IPS-20b (cell line): ENCODE measurements at regions not wholly inside any gene's neighbourhood (a gene's known extent, or its start where the extent isn't known, plus 50 kb on each side); places are given as distances from the start of the nearest gene placed in this dataset.

ENCODE experiments used
- H3K27ac ChIP-seq: one replicate; pipeline ENCODE4 v1.5.1; 2013; ENCODE audit warnings: low read length
- H3K27me3 ChIP-seq: 2 replicates; pipeline ENCODE4 v1.6.1; 2013; ENCODE audit warnings: mild to moderate bottlenecking, low read length, inconsistent platforms; ENCODE audit not compliant: insufficient read depth
- H3K36me3 ChIP-seq: 2 replicates; pipeline ENCODE4 v1.6.1; 2013; ENCODE audit warnings: low read depth, mild to moderate bottlenecking, inconsistent platforms, low read length, moderate library complexity; ENCODE audit not compliant: insufficient read depth
- H3K4me1 ChIP-seq: 2 replicates; pipeline ENCODE4 v1.6.1; 2013; ENCODE audit warnings: mild to moderate bottlenecking, control low read depth, inconsistent platforms, low read length, moderate library complexity; ENCODE audit not compliant: insufficient read depth
- H3K4me3 ChIP-seq: 2 replicates; pipeline ENCODE4 v1.5.1; 2013; ENCODE audit warnings: mild to moderate bottlenecking, low read length, inconsistent platforms
- H3K9ac ChIP-seq: 2 replicates; pipeline ENCODE4 v1.6.1; 2013; ENCODE audit warnings: low read depth, mild to moderate bottlenecking, inconsistent platforms, low read length, moderate library complexity
- H3K9me3 ChIP-seq: 2 replicates; pipeline ENCODE4 v1.6.1; 2013; ENCODE audit warnings: mild to moderate bottlenecking, low read depth, low read length, inconsistent platforms; ENCODE audit not compliant: insufficient read depth

DNA sequence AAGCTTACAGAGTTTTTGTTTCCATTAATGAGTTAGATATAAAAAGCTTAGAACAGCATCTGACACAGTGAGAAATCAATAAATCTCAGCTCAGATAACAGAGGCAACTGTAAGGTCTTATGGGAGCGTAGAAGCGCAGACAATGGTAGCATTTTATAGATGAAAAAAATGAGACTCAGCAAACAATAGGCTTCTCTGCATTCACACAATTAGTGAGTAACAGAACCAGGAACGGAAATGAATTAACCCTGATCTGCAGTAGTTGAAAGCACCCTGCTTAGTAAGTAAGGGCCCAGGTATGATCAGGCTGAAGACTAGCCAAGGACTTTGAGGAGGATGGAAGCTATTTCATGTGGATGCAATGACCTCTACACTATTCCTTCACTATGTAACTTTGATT is 147.2 kb upstream of the EYA4 start:
- Histone ChIP-seq H3K36me3 (no peaks in the 10 kb centered on the region), H3K9me3 (no peaks in the 10 kb centered on the region), H3K4me3 (no peak overlapping the region), H3K9ac (no peak overlapping the region), H3K27me3 (no peaks in the 10 kb centered on the region), H3K4me1 (peaks cover 3% of the 10 kb centered on the region; the same call in 1 of the 2 replicates), H3K27ac (no peak overlapping the region)

DNA sequence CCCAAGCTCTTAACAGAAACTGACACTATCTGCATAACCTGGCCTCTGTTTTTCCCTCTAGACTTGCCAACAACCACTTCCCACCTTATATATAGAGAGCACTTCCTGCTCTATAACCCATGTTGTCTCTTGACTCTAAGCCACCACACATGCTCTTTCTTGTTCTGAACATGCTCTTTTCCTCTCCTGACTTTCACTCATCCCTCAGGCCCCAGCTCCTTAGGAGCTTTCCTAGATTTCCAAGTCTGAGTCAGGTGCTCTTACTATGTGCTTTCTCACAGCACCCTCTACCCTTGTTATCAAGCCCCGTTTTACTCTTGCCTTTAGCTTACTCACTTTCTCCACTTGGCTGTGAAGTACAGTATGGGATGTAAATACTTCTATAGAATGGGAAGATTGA is 143.9 kb upstream of the EYA4 start:
- no peak overlapping the region for H3K9ac ChIP-seq
- H3K4me1 ChIP-seq = peaks cover 13% of the 10 kb centered on the region; the same call in 1 of the 2 replicates
- H3K27me3 ChIP-seq = no peaks in the 10 kb centered on the region
- H3K36me3 ChIP-seq = no peaks in the 10 kb centered on the region
- H3K9me3 ChIP-seq = no peaks in the 10 kb centered on the region
- no peak overlapping the region for H3K4me3 ChIP-seq
- no peak overlapping the region for H3K27ac ChIP-seq

DNA sequence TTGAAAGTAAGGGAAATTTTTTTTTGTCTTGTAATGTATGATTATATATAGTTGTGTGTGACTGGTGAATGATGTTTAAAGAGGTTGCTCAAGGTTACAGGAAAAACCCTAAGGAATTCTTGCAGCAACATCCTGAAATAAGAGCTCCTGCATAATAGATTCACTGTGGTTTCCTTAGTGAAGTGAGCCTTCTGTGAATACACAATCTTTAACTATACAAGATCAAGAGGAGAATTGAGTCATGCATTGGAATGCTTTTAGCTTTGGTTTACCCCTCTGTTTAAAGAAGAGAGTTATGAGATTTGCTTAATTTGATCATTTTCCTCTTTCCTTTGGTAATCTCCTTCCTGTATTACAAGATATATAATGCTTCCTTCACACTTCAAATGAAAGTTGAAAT is 141.6 kb upstream of the EYA4 start:
- Histone ChIP-seq H3K4me1 (peaks cover 13% of the 10 kb centered on the region; the same call in 1 of the 2 replicates), H3K36me3 (no peaks in the 10 kb centered on the region), H3K9me3 (no peaks in the 10 kb centered on the region), H3K27ac (no peak overlapping the region), H3K9ac (no peak overlapping the region), H3K27me3 (no peaks in the 10 kb centered on the region), H3K4me3 (no peak overlapping the region)

DNA sequence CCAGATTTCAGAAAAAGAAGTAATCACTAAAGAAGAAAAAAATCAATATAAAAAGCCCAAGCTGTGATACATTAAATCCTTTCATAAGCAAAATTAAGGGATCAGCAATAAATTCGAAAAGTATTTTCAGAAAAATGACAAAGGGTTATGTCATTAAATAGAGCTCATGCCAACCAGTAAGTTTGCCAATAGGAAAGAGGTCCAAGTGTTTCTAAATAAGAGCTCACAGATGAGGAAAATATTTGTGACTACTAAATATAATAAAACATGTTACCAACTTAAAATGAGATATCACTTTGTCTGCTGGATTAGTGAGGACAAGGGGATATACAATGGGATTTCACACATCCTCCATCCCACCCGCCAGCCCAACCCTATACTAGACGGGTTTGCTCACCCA is 140.3 kb upstream of the EYA4 start:
- no peak overlapping the region for H3K27ac ChIP-seq
- no peaks in the 10 kb centered on the region for H3K27me3 ChIP-seq
- no peak overlapping the region for H3K9ac ChIP-seq
- H3K9me3 ChIP-seq = no peaks in the 10 kb centered on the region
- H3K36me3 ChIP-seq = no peaks in the 10 kb centered on the region
- H3K4me1 ChIP-seq = peaks cover 13% of the 10 kb centered on the region; the same call in 1 of the 2 replicates
- no peak overlapping the region for H3K4me3 ChIP-seq

DNA sequence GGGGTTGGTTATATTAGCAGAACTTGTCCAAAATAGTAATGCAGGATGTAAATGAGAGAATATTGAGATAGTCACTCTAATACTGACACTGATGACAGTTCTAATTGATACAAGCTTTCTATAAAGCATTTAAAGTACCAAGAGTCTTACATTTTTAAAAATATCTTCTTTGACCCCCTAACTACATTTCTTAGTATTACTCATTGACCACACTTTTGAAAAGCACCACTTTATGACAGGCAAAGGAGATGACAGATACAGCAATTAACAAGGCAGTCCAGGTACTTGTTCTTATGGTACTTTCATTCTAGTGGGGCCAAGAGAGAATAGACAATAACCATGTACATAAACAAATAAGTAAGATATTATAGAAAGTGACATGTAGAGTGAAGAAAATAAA is 139.4 kb upstream of the EYA4 start:
- Histone ChIP-seq H3K9me3 (no peaks in the 10 kb centered on the region), H3K4me3 (no peak overlapping the region), H3K27ac (no peak overlapping the region), H3K9ac (no peak overlapping the region), H3K27me3 (no peaks in the 10 kb centered on the region), H3K36me3 (no peaks in the 10 kb centered on the region), H3K4me1 (peaks cover 13% of the 10 kb centered on the region; the same call in 1 of the 2 replicates)

DNA sequence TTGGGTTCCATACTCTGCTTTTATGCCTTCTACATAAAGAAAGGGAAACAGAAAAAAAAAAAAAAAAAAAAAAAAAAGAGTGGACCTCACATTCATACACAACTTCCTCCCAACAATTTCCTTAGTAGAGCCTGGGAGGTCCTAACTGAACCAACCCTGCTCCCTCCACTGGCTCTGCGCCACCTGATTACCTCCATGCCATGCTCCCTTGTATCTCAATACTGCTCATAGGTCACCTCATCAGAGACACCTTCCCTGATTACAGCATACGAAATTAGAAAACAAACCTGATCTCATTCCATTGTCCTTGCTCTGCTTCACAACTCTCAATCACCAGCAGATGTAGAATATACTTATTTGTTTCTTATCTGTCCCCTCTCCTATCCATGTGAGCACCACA is 134.2 kb upstream of the EYA4 start:
- no peaks in the 10 kb centered on the region for H3K36me3 ChIP-seq
- H3K4me3 ChIP-seq = no peak overlapping the region
- H3K4me1 ChIP-seq = no peaks in the 10 kb centered on the region
- H3K27me3 ChIP-seq = no peaks in the 10 kb centered on the region
- H3K9me3 ChIP-seq = no peaks in the 10 kb centered on the region
- no peak overlapping the region for H3K27ac ChIP-seq
- no peak overlapping the region for H3K9ac ChIP-seq

DNA sequence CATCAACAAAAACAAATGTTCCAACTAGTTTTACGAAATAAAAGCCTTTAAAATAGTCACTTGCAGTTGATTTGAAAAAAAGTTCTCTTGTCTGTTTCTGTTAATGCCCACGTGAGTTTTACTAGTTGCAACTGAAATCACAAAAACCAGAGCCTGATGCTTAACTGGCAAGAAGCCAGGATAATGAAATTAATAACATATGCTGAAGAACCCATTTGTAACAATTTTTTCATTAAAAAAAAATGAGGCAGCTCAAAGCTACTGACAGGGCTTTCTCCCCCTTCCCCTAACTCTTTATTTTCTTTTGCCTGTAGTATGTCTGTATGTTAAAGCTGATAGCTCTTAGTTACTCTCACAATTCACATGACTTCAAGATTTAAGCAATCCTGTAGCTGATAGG is 132.7 kb upstream of the EYA4 start:
- H3K4me1 ChIP-seq = no peaks in the 10 kb centered on the region
- H3K4me3 ChIP-seq = no peak overlapping the region
- no peak overlapping the region for H3K9ac ChIP-seq
- no peaks in the 10 kb centered on the region for H3K27me3 ChIP-seq
- no peak overlapping the region for H3K27ac ChIP-seq
- H3K9me3 ChIP-seq = no peaks in the 10 kb centered on the region
- H3K36me3 ChIP-seq = no peaks in the 10 kb centered on the region

DNA sequence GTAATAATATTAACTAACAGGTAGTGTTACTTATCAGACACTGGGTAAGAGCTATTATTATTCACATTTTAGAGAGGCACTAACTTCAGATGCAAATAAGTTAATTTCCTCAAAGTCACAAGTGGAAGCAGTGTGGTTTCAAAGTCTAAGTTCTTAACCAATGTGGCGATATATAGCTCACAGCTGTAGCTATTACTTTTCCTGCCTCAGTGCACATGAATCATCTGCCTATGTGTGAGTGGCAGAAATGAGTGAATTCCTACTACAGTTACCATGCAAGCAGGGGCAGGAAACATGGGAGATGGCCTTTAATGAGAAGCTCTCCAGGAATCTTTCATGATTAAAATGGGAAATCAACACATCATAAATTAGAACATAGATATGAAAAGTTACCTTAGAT is 126.2 kb upstream of the EYA4 start:
- Histone ChIP-seq H3K27ac (no peak overlapping the region), H3K36me3 (no peaks in the 10 kb centered on the region), H3K9me3 (no peaks in the 10 kb centered on the region), H3K9ac (no peak overlapping the region), H3K27me3 (no peaks in the 10 kb centered on the region), H3K4me3 (no peak overlapping the region), H3K4me1 (no peaks in the 10 kb centered on the region)

DNA sequence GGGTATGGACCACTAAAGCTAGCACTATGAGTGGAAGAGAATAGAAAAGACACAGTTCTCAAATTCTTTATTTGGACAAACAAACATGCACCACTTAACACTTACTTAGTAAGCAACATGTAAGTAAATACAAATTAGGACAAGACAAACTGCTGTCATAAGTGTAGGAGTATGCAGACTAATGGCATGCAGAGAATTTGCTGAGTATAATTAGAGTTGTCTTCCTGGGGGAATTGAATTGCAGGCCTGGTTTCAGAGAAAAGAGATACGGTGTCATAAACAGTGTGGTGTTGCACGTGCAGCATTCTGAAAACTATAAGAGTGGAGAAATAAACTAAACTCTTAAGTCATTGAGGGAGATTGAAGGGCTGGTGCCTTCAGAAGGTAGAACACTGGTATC is 125.2 kb upstream of the EYA4 start:
- H3K27me3 ChIP-seq = no peaks in the 10 kb centered on the region
- H3K4me1 ChIP-seq = no peaks in the 10 kb centered on the region
- H3K4me3 ChIP-seq = no peak overlapping the region
- no peak overlapping the region for H3K9ac ChIP-seq
- no peaks in the 10 kb centered on the region for H3K9me3 ChIP-seq
- H3K27ac ChIP-seq = no peak overlapping the region
- H3K36me3 ChIP-seq = no peaks in the 10 kb centered on the region

DNA sequence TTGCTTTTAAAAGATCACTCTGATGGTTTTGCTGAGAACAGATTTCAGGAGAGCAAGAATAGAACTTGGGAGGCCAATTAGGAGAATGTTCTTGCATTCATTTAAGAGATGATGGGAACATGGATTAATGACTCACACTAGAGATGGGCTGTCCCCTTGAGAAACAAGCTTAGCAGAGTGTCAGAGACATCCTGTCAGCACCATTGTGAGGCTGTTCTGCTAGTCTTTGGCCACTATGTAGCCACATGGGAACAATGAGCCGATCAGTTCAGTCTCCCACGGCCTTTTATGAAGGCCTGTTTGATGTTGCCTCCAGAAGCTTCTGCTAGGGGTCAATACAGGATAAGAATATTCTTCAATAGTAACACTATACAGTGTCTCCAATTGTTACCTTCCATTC is 113.0 kb upstream of the EYA4 start:
- Histone ChIP-seq H3K9ac (no peak overlapping the region), H3K27me3 (no peaks in the 10 kb centered on the region), H3K36me3 (no peaks in the 10 kb centered on the region), H3K27ac (no peak overlapping the region), H3K4me3 (no peak overlapping the region), H3K9me3 (peaks cover 4% of the 10 kb centered on the region; the same call in 1 of the 2 replicates), H3K4me1 (no peaks in the 10 kb centered on the region)

DNA sequence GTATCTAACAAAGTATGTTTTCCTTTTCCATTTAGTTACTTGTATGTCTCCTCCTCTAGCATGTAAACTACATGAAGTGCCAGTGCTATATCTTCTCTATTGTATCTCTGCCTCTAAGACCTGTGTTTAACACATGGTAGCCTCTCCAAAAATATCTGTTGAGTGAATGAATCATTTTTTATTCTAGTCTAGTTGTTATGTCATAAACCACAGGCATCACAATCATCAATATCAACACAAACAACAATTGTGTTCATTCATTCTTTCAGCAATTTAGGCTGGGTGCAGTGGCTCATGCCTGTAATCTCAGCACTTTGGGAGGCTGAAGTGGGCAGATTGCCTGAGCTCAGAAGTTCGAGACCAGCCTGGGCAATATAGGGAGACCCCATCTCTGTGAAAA is 111.6 kb upstream of the EYA4 start:
- H3K27me3 ChIP-seq = no peaks in the 10 kb centered on the region
- H3K9ac ChIP-seq = no peak overlapping the region
- H3K36me3 ChIP-seq = no peaks in the 10 kb centered on the region
- H3K27ac ChIP-seq = no peak overlapping the region
- no peak overlapping the region for H3K4me3 ChIP-seq
- no peaks in the 10 kb centered on the region for H3K9me3 ChIP-seq
- no peaks in the 10 kb centered on the region for H3K4me1 ChIP-seq

DNA sequence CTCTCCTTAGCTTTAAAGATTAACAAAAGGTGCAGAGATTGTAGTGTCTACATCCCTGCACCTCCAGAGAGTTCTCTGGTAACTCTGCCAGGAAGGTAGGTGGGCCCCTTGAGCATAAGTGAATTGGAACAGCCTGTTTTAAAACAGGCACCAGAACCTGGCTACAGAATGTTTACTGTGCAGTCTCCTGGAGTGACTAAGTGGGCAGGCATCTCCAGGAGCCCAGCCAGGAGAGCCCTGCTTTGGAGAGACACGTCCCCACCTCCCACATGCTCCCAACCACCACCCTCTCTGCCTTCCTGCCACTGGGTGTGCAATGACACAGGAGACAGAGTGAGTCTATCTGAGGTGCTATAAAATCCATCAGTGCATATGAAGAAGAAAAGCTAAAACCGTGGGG is 110.3 kb upstream of the EYA4 start:
- H3K27ac ChIP-seq = no peak overlapping the region
- H3K9me3 ChIP-seq = no peaks in the 10 kb centered on the region
- H3K27me3 ChIP-seq = no peaks in the 10 kb centered on the region
- H3K4me1 ChIP-seq = no peaks in the 10 kb centered on the region
- no peak overlapping the region for H3K9ac ChIP-seq
- H3K4me3 ChIP-seq = no peak overlapping the region
- H3K36me3 ChIP-seq = no peaks in the 10 kb centered on the region
